Activated naive CD4-positive, alpha-beta T cell treated with anti-CD3 and anti-CD28 coated beads, Interleukin-2, amount 10 ng/mL, durations not matched to agents 7 days and 5 days (primary cell): ENCODE measurements at regions not wholly inside any gene's neighbourhood (a gene's known extent, or its start where the extent isn't known, plus 50 kb on each side); places are given as distances from the start of the nearest gene placed in this dataset.

Source experiments
- CTCF ChIA-PET: fragments of 350-600 bp; sonication (Branson Sonifier 250); formaldehyde crosslinking; loops from one replicate; lab custom pipeline; 2021; ENCODE audit warnings: antibody characterized with exemption; lab: Charles Lee
- DNase-seq: peaks from one replicate; pipeline ENCODE4 v3.0.0-alpha.2; 2020
- H3K27ac Mint-ChIP-seq: one replicate; pipeline ENCODE4 v1.8.0; 2021; ENCODE audit warnings: mild to moderate bottlenecking, moderate library complexity, mixed read lengths
- H3K27me3 Mint-ChIP-seq: one replicate; pipeline ENCODE4 v1.8.0; 2021; ENCODE audit warnings: mild to moderate bottlenecking, mixed read lengths
- H3K36me3 Mint-ChIP-seq: one replicate; pipeline ENCODE4 v1.8.0; 2021; ENCODE audit warnings: mixed read lengths
- H3K4me1 Mint-ChIP-seq: one replicate; pipeline ENCODE4 v1.8.0; 2021; ENCODE audit warnings: mixed read lengths
- H3K4me3 Mint-ChIP-seq: one replicate; pipeline ENCODE4 v1.8.0; 2021; ENCODE audit warnings: mild to moderate bottlenecking, moderate library complexity, mixed read lengths
- H3K9me3 Mint-ChIP-seq: one replicate; pipeline ENCODE4 v1.8.0; 2021; ENCODE audit warnings: mixed read lengths

- no peaks in the 10 kb centered on the region for H3K27me3 Mint-ChIP-seq
These were observed 317.5 kb upstream of the SOX5 start for GRCh38 chr12:24266982-24267381.

GRCh38 chr12:24256684-24257083, 307.2 kb upstream of the SOX5 start:
- H3K27me3 Mint-ChIP-seq: no peaks in the 10 kb centered on the region
- H3K4me1 Mint-ChIP-seq: no peaks in the 10 kb centered on the region
- no peak overlapping the region for H3K27ac Mint-ChIP-seq
- DNase-seq: no peak
- peaks cover 2% of the 10 kb centered on the region for H3K9me3 Mint-ChIP-seq
- H3K4me3 Mint-ChIP-seq: no peak overlapping the region
- H3K36me3 Mint-ChIP-seq: no peaks in the 10 kb centered on the region
- CTCF ChIA-PET: no interaction called here

More at GRCh38 chr12:24266982-24267381, 317.5 kb upstream of the SOX5 start:
- Mint-ChIP-seq H3K9me3 (no peaks in the 10 kb centered on the region), H3K36me3 (no peaks in the 10 kb centered on the region), H3K27ac (no peak overlapping the region), H3K4me1 (no peaks in the 10 kb centered on the region), H3K4me3 (no peak overlapping the region)
- CTCF ChIA-PET: no interaction called here
- no peak for DNase-seq

GRCh38 chr12:24255920-24256665, 306.6 kb upstream of the SOX5 start:
- CTCF ChIA-PET: no interaction called here
- H3K4me3 Mint-ChIP-seq: no peak overlapping the region

GRCh38 chr12:24252602-24253001, 303.1 kb upstream of the SOX5 start:
- CTCF ChIA-PET: interaction anchor here (0.7 kb wide), 1 partner anchor 342 kb away, joined by 3 read pairs; no protein-coding TSS in a partner anchor

More at GRCh38 chr12:24255920-24256665, 306.6 kb upstream of the SOX5 start:
- Mint-ChIP-seq H3K4me1 (no peaks in the 10 kb centered on the region), H3K27me3 (no peaks in the 10 kb centered on the region), H3K27ac (no peak overlapping the region), H3K9me3 (no peaks in the 10 kb centered on the region), H3K36me3 (no peaks in the 10 kb centered on the region)
- DNase-seq: no peak

GRCh38 chr12:24246934-24247333, 297.5 kb upstream of the SOX5 start:
- no peak overlapping the region for H3K27ac Mint-ChIP-seq
- CTCF ChIA-PET: no interaction called here
- no peak overlapping the region for H3K4me3 Mint-ChIP-seq
- no peaks in the 10 kb centered on the region for H3K27me3 Mint-ChIP-seq
- H3K36me3 Mint-ChIP-seq: no peaks in the 10 kb centered on the region
- no peaks in the 10 kb centered on the region for H3K4me1 Mint-ChIP-seq
- no peaks in the 10 kb centered on the region for H3K9me3 Mint-ChIP-seq
- no peak for DNase-seq

More at GRCh38 chr12:24252602-24253001, 303.1 kb upstream of the SOX5 start:
- H3K4me1 Mint-ChIP-seq: no peaks in the 10 kb centered on the region
- no peak overlapping the region for H3K27ac Mint-ChIP-seq
- H3K4me3 Mint-ChIP-seq: no peak overlapping the region
- no peaks in the 10 kb centered on the region for H3K36me3 Mint-ChIP-seq
- H3K9me3 Mint-ChIP-seq: no peaks in the 10 kb centered on the region
- no peaks in the 10 kb centered on the region for H3K27me3 Mint-ChIP-seq
- DNase-seq: no peak

- H3K27ac Mint-ChIP-seq: no peak overlapping the region
- CTCF ChIA-PET: no interaction called here
- H3K4me3 Mint-ChIP-seq: no peak overlapping the region
- no peaks in the 10 kb centered on the region for H3K27me3 Mint-ChIP-seq
- no peak for DNase-seq
- no peaks in the 10 kb centered on the region for H3K36me3 Mint-ChIP-seq
- no peaks in the 10 kb centered on the region for H3K4me1 Mint-ChIP-seq
- H3K9me3 Mint-ChIP-seq: no peaks in the 10 kb centered on the region
These were observed 296.9 kb upstream of the SOX5 start for GRCh38 chr12:24246376-24246775.

GRCh38 chr12:24244801-24245200, 295.3 kb upstream of the SOX5 start:
- CTCF ChIA-PET: no interaction called here
- H3K27me3 Mint-ChIP-seq: no peaks in the 10 kb centered on the region
- DNase-seq: no peak
- H3K27ac Mint-ChIP-seq: no peak overlapping the region
- no peaks in the 10 kb centered on the region for H3K36me3 Mint-ChIP-seq
- no peaks in the 10 kb centered on the region for H3K4me1 Mint-ChIP-seq
- no peaks in the 10 kb centered on the region for H3K9me3 Mint-ChIP-seq
- no peak overlapping the region for H3K4me3 Mint-ChIP-seq

GRCh38 chr12:24244231-24244630, 294.8 kb upstream of the SOX5 start:
- no peak for DNase-seq
- H3K36me3 Mint-ChIP-seq: no peaks in the 10 kb centered on the region
- CTCF ChIA-PET: no interaction called here
- H3K27me3 Mint-ChIP-seq: no peaks in the 10 kb centered on the region
- no peak overlapping the region for H3K4me3 Mint-ChIP-seq
- H3K4me1 Mint-ChIP-seq: no peaks in the 10 kb centered on the region
- H3K27ac Mint-ChIP-seq: no peak overlapping the region
- H3K9me3 Mint-ChIP-seq: no peaks in the 10 kb centered on the region

- H3K4me3 Mint-ChIP-seq: no peak overlapping the region
- H3K27me3 Mint-ChIP-seq: no peaks in the 10 kb centered on the region
- CTCF ChIA-PET: no interaction called here
- no peaks in the 10 kb centered on the region for H3K4me1 Mint-ChIP-seq
- H3K36me3 Mint-ChIP-seq: no peaks in the 10 kb centered on the region
- H3K27ac Mint-ChIP-seq: no peak overlapping the region
- no peak for DNase-seq
- H3K9me3 Mint-ChIP-seq: no peaks in the 10 kb centered on the region
These were observed 291.2 kb upstream of the SOX5 start for GRCh38 chr12:24240707-24241106.

GRCh38 chr12:24233519-24234246, 284.2 kb upstream of the SOX5 start:
- Mint-ChIP-seq H3K36me3 (no peaks in the 10 kb centered on the region), H3K9me3 (no peaks in the 10 kb centered on the region), H3K4me1 (no peaks in the 10 kb centered on the region), H3K27me3 (no peaks in the 10 kb centered on the region), H3K4me3 (no peak overlapping the region), H3K27ac (no peak overlapping the region)
- CTCF ChIA-PET: no interaction called here
- no peak for DNase-seq

GRCh38 chr12:24232531-24232930, 283.1 kb upstream of the SOX5 start:
- CTCF ChIA-PET: no interaction called here

GRCh38 chr12:24231298-24231697, 281.8 kb upstream of the SOX5 start:
- Mint-ChIP-seq H3K36me3 (no peaks in the 10 kb centered on the region), H3K9me3 (no peaks in the 10 kb centered on the region), H3K27me3 (no peaks in the 10 kb centered on the region), H3K4me3 (no peak overlapping the region), H3K4me1 (no peaks in the 10 kb centered on the region), H3K27ac (no peak overlapping the region)
- CTCF ChIA-PET: no interaction called here
- no peak for DNase-seq

More at GRCh38 chr12:24232531-24232930, 283.1 kb upstream of the SOX5 start:
- no peaks in the 10 kb centered on the region for H3K4me1 Mint-ChIP-seq
- H3K4me3 Mint-ChIP-seq: no peak overlapping the region
- no peaks in the 10 kb centered on the region for H3K36me3 Mint-ChIP-seq
- H3K27me3 Mint-ChIP-seq: no peaks in the 10 kb centered on the region
- no peaks in the 10 kb centered on the region for H3K9me3 Mint-ChIP-seq
- no peak for DNase-seq
- no peak overlapping the region for H3K27ac Mint-ChIP-seq

- H3K4me1 Mint-ChIP-seq: no peaks in the 10 kb centered on the region
- no peak for DNase-seq
- no peaks in the 10 kb centered on the region for H3K9me3 Mint-ChIP-seq
- H3K36me3 Mint-ChIP-seq: no peaks in the 10 kb centered on the region
- H3K4me3 Mint-ChIP-seq: no peak overlapping the region
- no peaks in the 10 kb centered on the region for H3K27me3 Mint-ChIP-seq
- no peak overlapping the region for H3K27ac Mint-ChIP-seq
- CTCF ChIA-PET: no interaction called here
These were observed 280.7 kb upstream of the SOX5 start for GRCh38 chr12:24230061-24230701.

- Mint-ChIP-seq H3K4me3 (no peak overlapping the region), H3K4me1 (no peaks in the 10 kb centered on the region), H3K9me3 (no peaks in the 10 kb centered on the region), H3K27ac (no peak overlapping the region), H3K36me3 (no peaks in the 10 kb centered on the region), H3K27me3 (no peaks in the 10 kb centered on the region)
- DNase-seq: no peak
- CTCF ChIA-PET: no interaction called here
These were observed 279.7 kb upstream of the SOX5 start for GRCh38 chr12:24229031-24229700.
